ENCODE measurements at regions not wholly inside any gene's neighbourhood (a gene's known extent, or its start where the extent isn't known, plus 50 kb on each side); places are given as distances from the start of the nearest gene placed in this dataset.

DNA sequence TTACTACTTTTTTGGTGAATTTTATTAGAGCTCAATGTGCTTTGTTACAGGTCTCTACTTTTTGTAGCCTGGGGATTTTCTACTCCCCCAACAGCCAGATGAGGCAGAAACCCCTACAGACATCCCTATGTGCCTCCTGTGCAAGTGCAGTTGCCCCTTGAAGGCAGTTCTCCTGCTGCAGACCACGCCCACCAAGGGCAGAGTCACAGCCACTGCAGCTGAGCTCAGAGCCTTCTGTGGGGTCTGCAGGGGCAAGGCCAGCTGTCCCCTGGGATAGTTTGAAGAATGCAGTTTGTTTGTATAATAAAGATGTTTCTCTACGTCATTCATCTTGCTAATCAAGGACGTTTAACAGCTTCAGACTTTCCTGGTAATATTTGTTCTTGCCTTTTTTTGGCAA lies 76.8 kb downstream of the NPAP1 start:
- peaks cover 9% of the 10 kb centered on the region for H3K9me3 Mint-ChIP-seq (ENCODE audit: insufficient read depth)
- 86% methylated on average over 2 of the region's 3 CpGs for WGBS (ENCODE audit: insufficient coverage)
- no peak overlapping the region for H3K27ac ChIP-seq (ENCODE audit: low read length in 2 of 2)

DNA sequence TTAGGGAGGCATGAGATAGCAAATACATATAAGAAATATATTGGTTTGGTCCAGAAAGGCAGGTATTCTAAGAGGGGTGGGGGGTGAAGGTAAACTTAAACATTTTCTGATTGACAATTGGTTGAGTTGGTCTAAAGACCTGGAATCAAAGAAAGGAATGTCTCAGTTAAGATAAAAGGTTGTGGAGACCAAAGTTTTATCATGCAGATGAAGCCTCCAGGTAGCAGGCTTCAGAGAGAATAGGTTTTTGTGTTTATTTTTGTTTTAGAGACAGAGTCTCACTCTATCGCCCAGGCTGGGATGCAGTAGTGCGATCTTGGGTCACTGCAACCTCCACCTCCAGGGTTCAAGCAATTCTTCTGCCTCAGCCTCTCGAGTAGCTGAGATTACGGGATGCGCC lies 80.5 kb downstream of the NPAP1 start:
- H3K4me1 ChIP-seq (ENCODE audit: control insufficient read depth in 2 of 2, insufficient read depth in 2 of 2, low read length in 2 of 2) = no peaks in the 10 kb centered on the region
- POLR2A ChIA-PET = no interaction called here
- H4K20me1 ChIP-seq (ENCODE audit: control insufficient read depth, insufficient read depth, low read length, poor library complexity, severe bottlenecking) = no peaks in the 10 kb centered on the region
- Mint-ChIP-seq H3K9me3 (ENCODE audit: insufficient read depth) (peaks cover 9% of the 10 kb centered on the region), H3K27ac (no peak overlapping the region), H3K4me1 (no peaks in the 10 kb centered on the region), H3K4me3 (no peak overlapping the region), H3K27me3 (no peaks in the 10 kb centered on the region)
- intact Hi-C loops (cut with micrococcal nuclease) = no loop called here
- H3K27me3 ChIP-seq (replicated peaks in 1 of 4; ENCODE audit: control extremely low read depth in 1 of 4, control insufficient read depth in 3 of 4, insufficient read depth in 4 of 4, low read length in 3 of 4) = no peaks in the 10 kb centered on the region
- 80% methylated on average over 3 of the region's 5 CpGs for WGBS (ENCODE audit: insufficient coverage)
- CTCF ChIA-PET = no interaction called here
- no peak overlapping the region for H2AFZ ChIP-seq (ENCODE audit: insufficient read depth, low read depth, low read length, poor library complexity, severe bottlenecking)
- H3K79me2 ChIP-seq (ENCODE audit: control insufficient read depth, insufficient read depth, low read length) = no peaks in the 10 kb centered on the region
- no peak overlapping the region for H3K4me2 ChIP-seq (replicated peaks; ENCODE audit: low read depth, low read length, poor library complexity, severe bottlenecking)
- TF ChIP-seq EZH2 (IDR thresholded peaks at IDR 0.05; ENCODE audit: borderline replicate concordance, insufficient read depth, low read depth, low read length, poor library complexity, severe bottlenecking) (no peak), CTCF (IDR thresholded peaks at IDR 0.05) (no peak)
- ATAC-seq (ENCODE audit: low read depth) (no peak), DNase-seq (no peak)
- H3K36me3 ChIP-seq (replicated peaks in 1 of 2; ENCODE audit: control extremely low read depth in 1 of 2, control insufficient read depth in 1 of 2, extremely low read depth in 1 of 2, insufficient read depth in 2 of 2, low read length in 1 of 2) = no peaks in the 10 kb centered on the region
- no peak overlapping the region for H3K4me3 ChIP-seq (ENCODE audit: control extremely low read depth in 1 of 5, extremely low read depth in 1 of 5, insufficient read depth in 1 of 5, low read depth in 2 of 5, low read length in 4 of 5)
- H3K9ac ChIP-seq (ENCODE audit: low read length) = no peak overlapping the region
- H3K27ac ChIP-seq (ENCODE audit: low read length in 2 of 2) = no peak overlapping the region
- H3K9me3 ChIP-seq (ENCODE audit: control extremely low read depth in 1 of 3, control insufficient read depth in 2 of 3, insufficient read depth in 1 of 3, low read length in 2 of 3) = peaks cover 0 to 4% (median 1%) of the 10 kb centered on the region in 3 donors

More for the DNA sequence above, 76.8 kb downstream of the NPAP1 start:
- H3K4me1 Mint-ChIP-seq = no peaks in the 10 kb centered on the region
- Histone ChIP-seq H3K4me1 (ENCODE audit: control insufficient read depth in 2 of 2, insufficient read depth in 2 of 2, low read length in 2 of 2) (no peaks in the 10 kb centered on the region), H3K27me3 (replicated peaks in 1 of 4; ENCODE audit: control extremely low read depth in 1 of 4, control insufficient read depth in 3 of 4, insufficient read depth in 4 of 4, low read length in 3 of 4) (no peaks in the 10 kb centered on the region), H3K4me3 (ENCODE audit: control extremely low read depth in 1 of 5, extremely low read depth in 1 of 5, insufficient read depth in 1 of 5, low read depth in 2 of 5, low read length in 4 of 5) (no peak overlapping the region), H3K36me3 (replicated peaks in 1 of 2; ENCODE audit: control extremely low read depth in 1 of 2, control insufficient read depth in 1 of 2, extremely low read depth in 1 of 2, insufficient read depth in 2 of 2, low read length in 1 of 2) (no peaks in the 10 kb centered on the region), H3K9ac (ENCODE audit: low read length) (no peak overlapping the region), H3K79me2 (ENCODE audit: control insufficient read depth, insufficient read depth, low read length) (no peaks in the 10 kb centered on the region), H3K9me3 (ENCODE audit: control extremely low read depth in 1 of 3, control insufficient read depth in 2 of 3, insufficient read depth in 1 of 3, low read length in 2 of 3) (peaks cover 0 to 23% (median 1%) of the 10 kb centered on the region in 3 donors), H2AFZ (ENCODE audit: insufficient read depth, low read depth, low read length, poor library complexity, severe bottlenecking) (no peak overlapping the region), H3K4me2 (replicated peaks; ENCODE audit: low read depth, low read length, poor library complexity, severe bottlenecking) (no peak overlapping the region), H4K20me1 (ENCODE audit: control insufficient read depth, insufficient read depth, low read length, poor library complexity, severe bottlenecking) (no peaks in the 10 kb centered on the region)
- intact Hi-C loops (cut with micrococcal nuclease) = no loop called here
- CTCF ChIA-PET = no interaction called here
- H3K4me3 Mint-ChIP-seq = no peak overlapping the region
- TF ChIP-seq EZH2 (IDR thresholded peaks at IDR 0.05; ENCODE audit: borderline replicate concordance, insufficient read depth, low read depth, low read length, poor library complexity, severe bottlenecking) (no peak), CTCF (IDR thresholded peaks at IDR 0.05) (no peak)
- DNase-seq (no peak), ATAC-seq (ENCODE audit: low read depth) (no peak)
- no peak overlapping the region for H3K27ac Mint-ChIP-seq
- no peaks in the 10 kb centered on the region for H3K27me3 Mint-ChIP-seq
- POLR2A ChIA-PET = no interaction called here
